GM20431 (cell line): ENCODE measurements at regions not wholly inside any gene's neighbourhood (a gene's known extent, or its start where the extent isn't known, plus 50 kb on each side); places are given as distances from the start of the nearest gene placed in this dataset.
"Not testable (repeated sequence)": the region's sequence is repeated elsewhere in the genome, so short reads cannot be mapped to it uniquely, and the experiment has no call there.

ENCODE experiments used
- in situ Hi-C: fragments of 300-500 bp; cut with MseI, MboI; formaldehyde crosslinking; loops from one replicate; pipeline ENCODE4 v1.15.0; 2020; ENCODE audit warnings: low sequenced_read_pairs; ENCODE audit not compliant: unreplicated experiment

DNA sequence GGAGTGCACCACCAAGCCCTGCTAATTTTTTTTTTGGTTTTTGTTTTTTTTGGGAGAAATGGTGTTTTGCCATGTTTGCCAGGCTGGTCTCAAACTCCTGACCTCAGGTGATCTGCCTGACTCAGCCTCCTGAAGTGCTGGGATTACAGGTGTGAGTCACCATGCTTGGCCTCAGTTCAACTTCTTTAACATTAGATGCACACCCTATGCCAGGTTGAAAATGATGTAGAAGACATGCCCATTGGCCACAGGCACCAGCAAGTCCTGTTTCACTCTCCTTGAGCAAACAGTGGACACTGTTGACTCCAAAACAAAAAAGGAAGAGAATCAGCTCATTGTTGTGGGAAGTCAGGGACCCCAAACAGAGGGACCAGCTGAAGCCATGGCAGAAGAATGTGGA lies 1205.3 kb downstream of the REEP3 start:
- in situ Hi-C loops, result no loop called here

DNA sequence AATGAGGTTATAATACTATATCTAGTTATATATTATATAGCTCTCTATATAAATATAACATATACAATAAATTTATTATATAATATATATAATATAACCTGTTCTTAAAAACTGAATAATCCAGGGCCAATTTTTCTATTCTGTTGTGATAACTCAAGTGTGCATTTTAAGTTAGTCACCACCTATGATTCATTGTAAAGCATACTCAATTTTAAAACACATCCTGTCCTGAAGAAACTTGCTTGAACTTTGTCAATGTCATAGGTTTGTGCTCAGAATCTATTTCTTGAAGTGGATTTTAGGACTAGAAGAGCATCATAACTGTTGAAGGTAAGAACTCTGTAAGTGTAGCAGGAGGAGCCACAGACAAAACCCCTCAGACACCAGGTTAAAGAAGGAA lies 1209.8 kb downstream of the REEP3 start:
- in situ Hi-C loops, result no loop called here

DNA sequence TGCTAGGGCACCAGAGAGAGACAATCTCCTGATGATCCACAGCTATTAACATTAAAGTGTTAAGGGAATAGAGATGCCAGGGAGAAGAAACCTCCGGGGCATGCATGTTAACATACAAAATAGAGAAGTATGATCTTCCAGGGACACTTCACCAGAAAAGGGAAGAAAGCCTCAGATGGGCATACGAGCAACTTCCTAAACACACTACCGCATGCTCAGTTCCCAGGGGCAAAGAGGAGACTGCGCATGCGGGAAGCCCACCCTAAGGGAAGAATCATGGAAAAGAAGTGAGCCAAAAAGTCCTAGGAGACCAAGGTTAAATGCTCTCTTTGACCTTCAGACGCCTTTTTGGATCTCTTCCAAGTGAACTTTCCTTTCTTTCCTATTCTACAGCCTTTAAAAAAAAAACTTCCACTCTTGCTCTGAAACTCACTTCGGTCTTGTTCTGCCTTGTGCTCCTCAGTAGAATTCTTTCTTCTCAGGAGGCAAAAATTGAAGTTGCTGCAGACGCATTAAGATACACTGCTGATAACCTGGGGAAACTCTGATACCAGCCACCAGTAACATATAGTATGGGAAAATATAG lies 1211.3 kb downstream of the REEP3 start:
- in situ Hi-C loops, result no loop called here

DNA sequence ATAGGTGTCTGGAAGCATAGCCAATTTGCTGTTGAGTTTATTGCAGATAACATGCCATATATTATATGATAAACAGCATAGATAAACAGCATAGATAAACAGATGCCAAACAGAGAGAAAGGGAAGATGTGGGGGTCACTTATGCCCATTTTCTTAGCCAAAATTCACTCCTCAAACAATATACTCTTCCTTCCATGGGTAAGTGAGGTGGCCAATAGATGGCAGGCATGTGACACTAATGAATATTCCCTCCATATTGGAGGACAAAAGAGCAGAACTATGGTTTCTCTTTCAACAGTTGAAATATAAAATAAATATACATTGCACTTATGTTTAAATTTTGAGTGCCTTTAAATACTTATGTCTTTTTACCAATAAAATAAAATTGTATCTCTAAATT lies 1212.8 kb downstream of the REEP3 start:
- in situ Hi-C loops, result no loop called here

GRCh38 chr10:64738462-64738861 lies 1217.3 kb downstream of the REEP3 start:
- in situ Hi-C loops, result no loop called here

DNA sequence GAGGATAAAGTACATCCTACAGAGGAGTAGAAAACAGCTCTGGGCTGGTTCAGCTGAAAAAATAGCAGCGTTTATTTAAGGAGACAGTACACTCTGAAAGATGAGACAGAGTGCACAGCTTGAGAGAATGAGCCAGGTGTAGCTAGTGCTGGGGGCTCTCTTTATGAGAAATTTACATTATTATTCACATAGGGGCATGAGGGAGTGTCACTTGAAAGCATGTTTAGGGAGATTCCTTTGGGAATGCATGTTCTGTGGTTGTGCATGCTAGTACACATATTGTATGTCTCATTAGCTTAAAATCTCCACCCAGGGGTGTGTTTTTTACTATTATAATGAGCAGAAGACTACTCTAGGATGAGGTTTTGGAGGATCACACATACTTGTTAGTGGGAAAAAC lies 1224.4 kb downstream of the REEP3 start:
- in situ Hi-C loops, result no loop called here

GRCh38 chr10:64750672-64751071 lies 1229.5 kb downstream of the REEP3 start:
- in situ Hi-C loops, result no loop called here

DNA sequence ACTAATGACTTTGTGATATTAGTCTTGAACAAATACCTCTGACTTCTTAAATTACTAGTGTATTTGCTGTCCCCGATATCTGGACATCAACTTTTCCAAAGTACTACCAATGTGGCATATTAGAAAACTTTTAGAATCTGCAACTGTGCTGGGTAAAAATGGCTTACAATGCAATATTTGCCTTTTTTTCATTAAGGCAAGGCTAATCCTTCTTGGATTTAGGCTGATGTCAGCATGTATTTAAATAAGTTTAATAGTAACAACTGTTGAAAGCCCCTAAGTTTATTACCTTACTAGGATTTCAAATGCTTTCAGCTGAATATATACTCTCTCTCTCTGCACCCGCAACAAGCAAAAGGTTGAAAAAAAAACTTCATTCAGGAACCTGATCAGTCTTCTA lies 1232.3 kb downstream of the REEP3 start:
- in situ Hi-C loops, result no loop called here

- in situ Hi-C loops, result no loop called here
These were observed 1239.2 kb downstream of the REEP3 start for GRCh38 chr10:64760371-64760770.

DNA sequence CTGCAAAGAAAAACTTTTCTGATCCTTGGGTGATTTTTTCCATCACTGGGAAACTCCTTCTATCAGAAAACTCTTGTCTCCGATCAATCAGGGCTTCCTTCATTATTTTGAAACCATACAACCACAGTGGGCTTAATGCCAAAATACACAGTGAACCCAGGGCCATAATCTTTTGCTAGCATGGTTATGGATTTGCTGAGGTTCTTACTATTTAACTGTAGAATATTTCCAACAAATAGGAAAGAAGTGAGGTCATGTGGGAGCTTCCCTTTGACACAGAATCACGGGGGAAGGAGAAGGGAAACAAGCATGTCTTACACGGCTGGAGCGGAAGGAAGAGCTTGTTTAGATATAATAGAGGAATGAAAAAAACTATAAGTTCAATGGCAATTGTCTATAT lies 1241.7 kb downstream of the REEP3 start:
- in situ Hi-C loops, result no loop called here

DNA sequence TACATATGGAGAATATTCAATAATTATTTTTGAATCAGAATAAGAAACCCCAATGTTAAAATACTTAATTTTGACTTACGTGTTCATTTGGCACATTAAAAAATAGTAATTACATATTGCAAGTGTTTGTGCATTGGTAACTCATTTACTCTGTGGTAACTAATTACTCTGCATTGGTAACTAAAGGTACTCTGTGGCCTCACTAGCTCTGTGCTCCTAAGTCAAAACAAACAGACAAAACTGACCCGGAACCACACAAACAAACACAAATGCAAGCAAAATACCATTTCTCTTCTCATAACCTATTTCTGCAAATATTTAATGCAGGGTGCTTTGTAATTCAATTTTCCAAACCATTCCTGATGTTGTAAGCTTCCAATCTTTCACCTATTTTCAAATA lies 1244.3 kb downstream of the REEP3 start:
- in situ Hi-C loops, result no loop called here

- in situ Hi-C loops, result no loop called here
These were observed 1250.3 kb downstream of the REEP3 start for GRCh38 chr10:64771253-64772050.

GRCh38 chr10:64773357-64773756 lies 1252.2 kb downstream of the REEP3 start:
- in situ Hi-C loops, result no loop called here

DNA sequence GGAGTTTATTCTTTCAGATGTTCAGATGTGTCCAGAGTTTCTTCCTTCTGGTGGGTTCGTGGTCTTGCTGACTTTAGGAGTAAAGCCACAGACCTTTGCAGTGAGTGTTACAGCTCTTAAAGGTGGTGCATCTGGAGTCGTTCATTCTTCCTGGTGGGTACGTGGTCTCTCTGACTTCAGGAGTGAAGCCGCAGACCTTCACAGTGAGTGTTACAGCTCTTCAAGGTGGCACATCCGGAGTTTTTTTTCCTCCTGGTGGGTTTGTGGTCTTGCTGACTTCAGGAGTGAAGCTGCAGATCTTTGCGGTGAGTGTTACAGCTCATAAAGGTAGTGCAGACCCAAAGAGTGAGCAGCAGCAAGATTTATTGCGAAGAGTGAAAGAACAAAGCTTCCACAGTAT lies 1263.2 kb downstream of the REEP3 start:
- in situ Hi-C loops, result not testable (repeated sequence)

DNA sequence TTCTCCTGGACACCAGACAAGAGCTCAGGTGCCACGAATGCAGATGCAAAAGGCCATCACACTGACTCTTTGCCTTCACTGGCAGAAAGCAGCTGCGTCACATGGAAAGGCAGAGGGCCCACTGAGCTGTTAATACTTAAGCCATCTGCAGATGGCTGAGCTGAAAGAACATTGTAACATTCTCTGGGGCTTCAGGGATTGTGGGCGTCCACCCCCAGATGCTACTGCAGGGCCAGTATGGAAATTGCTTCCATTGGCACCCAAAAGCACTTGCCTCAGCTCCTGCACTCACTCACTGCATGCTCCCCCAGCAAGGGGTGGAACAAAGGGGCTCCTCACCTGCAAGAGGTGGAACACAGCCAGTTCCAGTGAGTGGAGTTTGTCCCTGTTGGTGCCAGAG lies 1264.6 kb downstream of the REEP3 start:
- in situ Hi-C loops, result no loop called here

DNA sequence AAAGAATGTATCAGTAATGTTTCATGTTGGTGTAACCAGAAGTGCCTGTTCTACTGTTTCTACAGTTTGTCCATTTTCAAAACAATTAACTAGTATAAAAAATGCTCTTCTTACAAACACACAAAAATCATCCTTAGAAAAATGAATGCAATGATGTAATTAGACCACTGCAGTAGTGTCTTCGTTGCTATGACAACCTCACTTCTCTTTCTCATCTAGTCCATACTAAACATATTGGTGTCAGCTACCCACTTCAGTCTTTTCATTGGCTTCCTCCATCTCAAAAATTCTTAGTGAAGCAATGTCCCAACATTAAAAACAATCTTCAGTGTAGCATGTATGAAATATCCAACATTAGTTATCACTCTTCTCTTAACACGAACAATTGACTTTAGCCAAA lies 1265.8 kb downstream of the REEP3 start:
- in situ Hi-C loops, result no loop called here

DNA sequence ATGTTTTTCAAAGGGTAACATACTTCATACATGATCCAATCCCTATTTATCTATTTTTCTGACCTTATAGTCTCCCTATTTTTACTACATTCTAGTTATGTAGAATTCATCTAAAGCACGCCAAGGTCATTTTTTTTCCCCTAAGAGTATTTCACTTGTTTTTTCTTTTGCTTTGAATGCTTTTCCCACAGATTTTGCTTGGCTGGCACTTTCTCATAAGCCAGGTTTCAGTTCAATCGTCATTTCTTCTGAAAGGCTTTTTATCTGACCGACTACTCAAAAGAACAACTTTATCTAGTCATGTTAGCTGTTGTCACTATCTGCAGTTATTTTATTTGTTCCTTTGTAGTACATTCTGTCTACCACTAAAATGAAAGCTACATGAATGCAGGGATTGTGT lies 1274.6 kb downstream of the REEP3 start:
- in situ Hi-C loops, result no loop called here

- in situ Hi-C loops, result no loop called here
These were observed 1277.1 kb downstream of the REEP3 start for GRCh38 chr10:64798297-64798696.

DNA sequence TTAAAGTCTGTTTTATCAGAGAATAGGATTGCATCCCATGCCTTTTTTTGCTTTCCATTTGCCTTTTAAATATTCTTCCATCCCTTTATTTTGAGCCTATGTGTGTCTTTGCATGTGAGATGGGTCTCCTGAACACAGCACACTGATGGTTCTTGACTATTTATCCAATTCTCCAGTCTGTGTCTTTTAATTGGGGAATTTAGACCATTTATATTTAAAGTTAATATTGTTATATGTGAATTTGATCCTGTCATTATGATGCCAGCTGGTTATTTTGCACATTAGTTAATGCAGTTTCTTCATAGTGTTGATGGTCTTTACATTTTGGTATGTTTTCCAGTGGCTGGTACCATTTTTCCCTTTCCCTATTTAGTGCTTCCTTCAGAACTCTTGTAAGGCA lies 1287.0 kb downstream of the REEP3 start:
- in situ Hi-C loops, result not testable (repeated sequence)

DNA sequence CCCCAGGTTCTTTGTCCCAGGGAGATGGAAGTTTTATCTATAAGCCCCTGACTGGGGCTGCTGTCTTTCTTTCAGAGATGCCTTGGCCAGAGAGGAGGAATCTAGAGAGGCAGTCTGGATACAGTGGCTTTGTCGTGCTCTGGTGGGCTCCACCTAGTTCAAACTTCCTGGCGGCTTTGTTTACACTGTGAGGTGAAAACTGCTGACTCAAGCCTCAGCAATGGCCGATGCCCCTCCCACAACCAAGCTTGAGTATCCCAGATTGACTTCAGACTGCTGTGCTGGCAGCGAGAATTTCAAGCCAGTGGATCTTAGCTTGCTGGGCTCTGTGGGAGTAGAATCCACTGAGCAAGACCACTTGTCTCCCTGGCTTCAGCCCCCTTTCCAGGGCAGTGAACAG lies 1288.8 kb downstream of the REEP3 start:
- in situ Hi-C loops, result not testable (repeated sequence)

DNA sequence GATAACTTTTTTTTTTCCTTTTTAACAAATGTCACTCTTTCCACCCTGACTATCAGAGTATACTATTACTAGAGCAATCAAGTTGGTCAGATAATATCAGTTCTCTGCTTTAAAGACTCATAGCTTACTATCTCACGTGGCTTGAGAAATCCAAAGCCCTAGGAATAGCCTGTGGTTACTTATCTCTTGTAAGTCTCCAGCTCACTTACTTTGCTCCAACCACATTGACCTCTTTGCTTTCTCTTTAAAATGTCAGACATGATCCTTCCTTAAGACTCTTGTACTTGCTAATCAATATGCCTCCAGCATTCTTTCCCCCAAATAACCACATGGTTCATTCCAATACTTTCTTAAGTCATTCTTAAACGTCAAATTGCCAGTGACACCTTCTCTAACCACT lies 1292.2 kb downstream of the REEP3 start:
- in situ Hi-C loops, result no loop called here

GRCh38 chr10:64814201-64814600 lies 1293.0 kb downstream of the REEP3 start:
- in situ Hi-C loops, result no loop called here
